ENCODE measurements at regions not wholly inside any gene's neighbourhood (a gene's known extent, or its start where the extent isn't known, plus 50 kb on each side); places are given as distances from the start of the nearest gene placed in this dataset.
"Not testable (repeated sequence)": the region's sequence is repeated elsewhere in the genome, so short reads cannot be mapped to it uniquely, and the experiment has no call there.

GRCh38 chr6:3619800-3620199 lies 131.7 kb downstream of the PXDC1 start:
- DNase-seq (ENCODE audit: low spot score): no peak

DNA sequence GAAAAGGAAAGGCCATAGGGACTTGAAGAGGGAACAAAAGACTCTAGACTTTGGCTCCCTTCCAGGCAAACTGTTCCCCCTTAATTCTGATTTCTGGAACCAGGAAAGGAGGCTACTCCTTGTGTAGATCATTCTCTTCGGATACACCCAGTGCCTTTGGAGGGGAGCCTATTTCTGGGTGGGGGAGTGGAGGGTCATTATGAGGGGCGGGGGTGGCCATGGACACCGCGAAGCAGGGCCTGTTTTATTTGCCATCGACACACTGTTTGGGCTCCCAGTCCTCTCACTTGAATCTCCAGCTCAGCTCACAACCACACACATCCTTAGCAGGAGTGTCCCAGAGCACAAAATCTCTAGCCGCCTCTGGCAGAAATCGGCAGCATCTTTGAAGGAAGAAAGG lies 132.3 kb downstream of the PXDC1 start:
- no peak for DNase-seq (ENCODE audit: low spot score)

DNA sequence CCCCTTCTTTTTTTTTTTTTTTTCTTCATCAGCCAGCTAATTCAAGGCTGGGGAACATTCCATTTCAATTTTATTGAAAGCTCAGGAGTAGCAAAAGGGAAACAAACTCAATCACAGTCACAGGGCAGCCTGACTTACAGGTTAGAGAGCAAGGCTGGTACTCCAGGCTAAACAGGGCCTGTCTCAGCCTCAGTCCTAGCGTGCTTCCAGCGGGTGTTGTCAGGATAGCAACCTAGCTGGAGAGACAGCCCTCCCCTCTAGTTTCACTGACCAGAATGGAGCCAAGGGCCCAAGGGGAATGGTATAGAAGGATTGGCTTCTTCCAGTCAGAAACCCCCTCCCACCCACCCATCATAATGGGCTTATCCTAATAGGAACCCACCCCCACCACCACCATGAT lies 132.9 kb downstream of the PXDC1 start:
- DNase-seq (ENCODE audit: low spot score): no peak

- no peak for DNase-seq (ENCODE audit: low spot score)
Observed at GRCh38 chr6:3617681-3618311, 133.7 kb downstream of the PXDC1 start.

DNA sequence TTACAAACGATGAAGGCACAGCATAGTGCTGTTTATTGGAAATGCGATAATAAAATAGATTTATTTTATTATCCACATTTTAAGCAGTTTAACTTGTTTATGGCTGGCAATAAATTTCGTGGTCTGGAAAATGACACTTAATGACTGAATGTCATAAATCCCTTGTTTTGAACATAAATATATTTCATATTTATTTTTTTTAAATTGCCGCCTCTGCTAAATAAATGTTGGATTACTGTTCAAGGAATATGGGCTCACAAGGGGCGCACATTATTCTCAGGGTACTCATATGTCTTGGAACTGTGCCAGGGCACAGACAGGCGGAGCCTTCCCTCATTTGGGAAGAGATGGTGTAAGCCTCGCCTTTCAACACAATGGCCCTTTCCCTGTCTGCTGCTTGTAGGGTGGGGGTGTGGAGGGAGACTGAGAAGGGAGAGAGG lies 134.3 kb downstream of the PXDC1 start:
- no peak for DNase-seq (ENCODE audit: low spot score)

GRCh38 chr6:3616565-3617176 lies 134.8 kb downstream of the PXDC1 start:
- no peak for DNase-seq (ENCODE audit: low spot score)

DNA sequence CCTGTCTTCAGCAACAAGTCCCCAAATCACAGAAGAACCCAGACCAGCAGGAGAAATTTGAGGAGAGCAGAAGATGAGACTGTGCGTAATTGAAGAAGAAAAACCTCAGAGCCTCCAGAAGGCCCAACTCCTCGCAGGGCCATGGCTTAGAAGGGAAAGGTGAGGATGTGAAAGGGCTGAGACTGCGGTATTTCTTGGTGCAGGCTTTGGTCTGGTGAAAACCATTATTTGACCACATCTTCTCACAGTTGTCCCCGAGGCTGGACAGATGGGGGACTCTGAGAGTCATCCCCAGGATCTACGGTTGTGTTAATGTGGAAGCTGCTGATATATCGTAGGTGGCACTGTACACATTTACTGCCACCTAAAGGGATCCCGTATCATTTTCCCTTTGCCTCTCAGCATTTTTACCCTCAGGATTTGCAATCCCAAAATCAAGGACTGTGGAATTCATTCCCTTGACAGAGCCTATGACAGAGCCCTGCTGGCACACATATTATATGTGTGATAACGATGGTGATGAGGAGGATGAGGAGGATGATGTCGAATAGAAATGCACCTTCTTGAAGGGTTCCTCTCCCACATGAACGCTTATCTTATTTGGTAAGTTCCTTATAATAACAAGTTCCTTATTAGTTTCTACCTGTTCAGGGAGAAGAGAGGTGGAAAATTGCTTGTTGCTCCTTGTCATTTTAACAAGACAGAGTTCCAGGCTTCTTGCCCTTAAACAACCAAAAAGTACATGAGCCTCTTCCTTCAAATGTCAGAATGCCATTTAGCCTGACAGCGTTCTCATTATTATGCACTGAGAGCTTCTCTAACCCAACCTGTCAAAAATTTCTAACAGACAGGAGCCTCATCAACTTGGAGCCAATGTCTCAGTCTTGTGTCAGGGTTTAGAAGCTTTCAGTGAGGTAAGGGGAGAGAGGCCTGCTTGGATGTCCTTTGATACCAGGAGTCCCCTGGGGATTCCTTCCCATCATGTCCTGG lies 135.8 kb downstream of the PXDC1 start:
- no peak for DNase-seq (ENCODE audit: low spot score)

DNA sequence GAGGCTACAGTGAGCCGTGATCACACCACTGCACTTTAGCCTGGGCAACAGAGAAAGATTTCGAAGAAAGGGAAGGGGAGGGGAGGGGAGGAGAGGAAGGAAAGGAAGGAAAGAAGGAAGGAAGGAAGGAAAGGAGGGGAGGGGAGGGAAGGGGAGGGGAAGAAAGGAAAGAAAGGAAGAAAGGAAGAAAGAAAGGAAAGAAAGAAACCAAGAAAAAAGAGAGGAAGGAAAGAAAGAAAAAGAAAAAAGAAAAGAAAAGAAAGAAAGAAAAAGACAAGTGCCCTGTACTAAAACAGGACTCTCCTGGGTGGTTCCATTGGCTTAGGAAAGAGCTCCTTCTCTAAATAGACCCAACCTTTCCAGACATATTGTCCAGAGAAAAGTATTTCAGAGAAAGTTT lies 136.6 kb downstream of the PXDC1 start:
- no peak for DNase-seq (ENCODE audit: low spot score)

DNA sequence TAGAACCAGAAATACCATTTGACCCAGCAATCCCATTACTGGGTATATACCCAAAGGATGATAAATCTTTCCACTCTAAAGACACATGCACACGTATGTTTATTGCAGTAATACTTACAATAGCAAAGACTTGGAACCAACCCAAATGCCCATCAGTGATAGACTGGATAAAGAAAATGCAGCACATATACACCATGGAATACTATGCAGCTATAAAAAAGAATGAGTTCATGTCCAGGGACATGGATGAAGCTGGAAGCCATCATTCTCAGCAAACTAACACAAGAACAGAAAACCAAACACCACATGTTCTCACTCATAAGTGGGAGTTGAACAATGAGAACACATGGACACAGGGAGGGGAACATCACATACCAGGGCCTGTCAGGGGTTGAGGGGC lies 137.9 kb downstream of the PXDC1 start:
- DNase-seq (ENCODE audit: low spot score): not testable (repeated sequence)

DNA sequence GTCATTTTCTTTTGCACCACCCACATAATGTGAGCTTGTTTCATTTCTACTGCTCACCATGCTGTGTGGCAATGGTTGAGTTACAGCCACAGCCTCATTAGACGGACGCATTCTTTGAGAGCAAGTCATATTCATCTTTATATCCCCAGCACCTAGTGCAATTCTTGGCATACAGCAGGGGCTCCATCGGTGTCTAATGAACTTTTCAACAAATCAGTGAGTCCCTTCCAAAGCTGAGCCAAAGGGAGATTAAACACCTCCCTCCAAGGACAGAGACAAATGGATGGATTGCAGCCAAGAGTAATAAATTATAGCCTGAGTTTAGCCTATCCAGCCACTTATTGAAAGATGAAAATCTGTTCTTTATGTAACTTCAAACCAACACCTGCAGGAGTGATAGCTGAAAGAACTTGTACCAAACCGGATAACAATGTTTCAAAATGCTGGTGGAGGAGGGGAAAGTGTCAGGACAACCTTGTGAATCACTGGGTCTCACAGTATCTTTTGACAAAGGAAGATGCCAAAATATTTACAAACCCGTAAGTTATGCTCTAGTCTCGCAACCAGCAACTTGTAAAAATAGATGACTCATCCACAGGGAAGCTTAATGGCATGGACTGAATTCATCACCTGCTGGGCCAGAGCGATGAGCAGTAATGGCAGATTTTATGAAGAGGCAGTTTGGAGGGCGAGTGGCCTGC lies 139.0 kb downstream of the PXDC1 start:
- no peak for DNase-seq (ENCODE audit: low spot score)

- no peak for DNase-seq (ENCODE audit: low spot score)
Observed at GRCh38 chr6:3610921-3611320, 140.6 kb downstream of the PXDC1 start.

- DNase-seq (ENCODE audit: low spot score): no peak
Observed at GRCh38 chr6:3610206-3610605, 141.3 kb downstream of the PXDC1 start.

- DNase-seq (ENCODE audit: low spot score): no peak
Observed at GRCh38 chr6:3609388-3609787, 142.1 kb downstream of the PXDC1 start.

GRCh38 chr6:3608159-3608558 lies 143.4 kb downstream of the PXDC1 start:
- no peak for DNase-seq (ENCODE audit: low spot score)

DNA sequence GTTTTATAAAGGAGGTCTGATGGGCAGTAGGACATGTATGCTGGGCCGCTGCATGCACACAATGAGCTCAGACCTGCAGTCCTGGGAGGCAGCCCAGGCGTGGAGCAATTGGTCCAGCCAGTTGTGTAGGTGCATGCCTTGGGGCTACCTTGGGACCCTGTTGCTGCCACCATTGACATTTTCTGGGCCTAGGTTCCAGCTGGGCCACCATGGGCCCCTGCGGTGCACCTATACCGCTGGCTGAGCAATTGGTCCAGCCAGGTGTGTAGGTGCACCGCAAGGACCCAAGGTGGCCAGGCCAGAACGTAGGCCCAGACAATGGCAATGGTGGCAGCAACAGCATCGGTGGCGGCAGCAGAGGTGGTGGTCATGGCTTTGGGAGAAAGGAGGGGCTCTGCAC lies 143.9 kb downstream of the PXDC1 start:
- DNase-seq (ENCODE audit: low spot score): no peak

GRCh38 chr6:3607171-3607570 lies 144.3 kb downstream of the PXDC1 start:
- no peak for DNase-seq (ENCODE audit: low spot score)

GRCh38 chr6:3603340-3604130 lies 146.7 kb upstream of the SLC22A23 start:
- DNase-seq (ENCODE audit: low spot score): no peak

GRCh38 chr6:3601570-3601969 lies 144.7 kb upstream of the SLC22A23 start:
- no peak for DNase-seq (ENCODE audit: low spot score)

- DNase-seq (ENCODE audit: low spot score): no peak
Observed at GRCh38 chr6:3597500-3598064, 140.7 kb upstream of the SLC22A23 start.

- DNase-seq (ENCODE audit: low spot score): no peak
Observed at GRCh38 chr6:3596766-3597165, 139.9 kb upstream of the SLC22A23 start.

- DNase-seq (ENCODE audit: low spot score): no peak
Observed at GRCh38 chr6:3594201-3594600, 137.4 kb upstream of the SLC22A23 start.
